Peyer's patch (tissue), 4 donors: ENCODE measurements at regions not wholly inside any gene's neighbourhood (a gene's known extent, or its start where the extent isn't known, plus 50 kb on each side); places are given as distances from the start of the nearest gene placed in this dataset.
"Not testable (repeated sequence)": the region's sequence is repeated elsewhere in the genome, so short reads cannot be mapped to it uniquely, and the experiment has no call there.

Experiments used
- DNase-seq, 3 donors: peaks; one replicate each; pipeline ENCODE4 v3.0.0-alpha.2; 2017 to 2019
- H3K27ac ChIP-seq, 4 donors: fragments of 200-600 bp; sonication (generic); one replicate each; pipeline ENCODE4 v1.5.1; 2016 to 2019
- H3K27me3 ChIP-seq, 2 donors: fragments of 200-600 bp; sonication (generic); one replicate each; pipeline ENCODE4 v1.5.1; 2019
- H3K36me3 ChIP-seq, 3 donors: fragments of 200-600 bp; sonication (generic); one replicate each; pipeline ENCODE4 v1.5.1; 2016 to 2019
- H3K4me1 ChIP-seq, 4 donors: fragments of 200-600 bp; sonication (generic); one replicate each; pipeline ENCODE4 v1.5.1; 2016 to 2019
- H3K4me3 ChIP-seq, 4 donors: fragments of 200-600 bp; sonication (generic); 1 replicate in 3 of 4; 2 replicates in 1 of 4; pipeline ENCODE4 v1.5.1; 2016 to 2019; ENCODE audit warnings: mild to moderate bottlenecking in 1 of 4
- H3K9me3 ChIP-seq, 4 donors: fragments of 200-600 bp; sonication (generic); one replicate each; pipeline ENCODE4 v1.5.1; 2016 to 2019; ENCODE audit warnings: mild to moderate bottlenecking in 1 of 4
- POLR2A ChIP-seq, 2 donors: fragments of 450-650 bp; IDR thresholded peaks; one replicate each; pipeline ENCODE4 v1.5.1; 2017; ENCODE audit warnings: antibody characterized with exemption in 2 of 2, mild to moderate bottlenecking in 2 of 2, moderate library complexity in 2 of 2
- TF ChIP-seq, protein P1 (sequence below), 6 experiments: fragments of 450-650 bp in 4 of 6; fragments of 200-600 bp in 2 of 6; sonication (generic) in 1 of 6; IDR thresholded peaks; one replicate each; pipeline ENCODE4 v1.5.1; 2017 to 2019; ENCODE audit warnings: antibody characterized with exemption in 6 of 6, mild to moderate bottlenecking in 3 of 6, moderate library complexity in 1 of 6

GRCh38 chr4:138788267-138788790 lies 227.3 kb upstream of the NOCT start:
- TF ChIP-seq, protein P1, sequence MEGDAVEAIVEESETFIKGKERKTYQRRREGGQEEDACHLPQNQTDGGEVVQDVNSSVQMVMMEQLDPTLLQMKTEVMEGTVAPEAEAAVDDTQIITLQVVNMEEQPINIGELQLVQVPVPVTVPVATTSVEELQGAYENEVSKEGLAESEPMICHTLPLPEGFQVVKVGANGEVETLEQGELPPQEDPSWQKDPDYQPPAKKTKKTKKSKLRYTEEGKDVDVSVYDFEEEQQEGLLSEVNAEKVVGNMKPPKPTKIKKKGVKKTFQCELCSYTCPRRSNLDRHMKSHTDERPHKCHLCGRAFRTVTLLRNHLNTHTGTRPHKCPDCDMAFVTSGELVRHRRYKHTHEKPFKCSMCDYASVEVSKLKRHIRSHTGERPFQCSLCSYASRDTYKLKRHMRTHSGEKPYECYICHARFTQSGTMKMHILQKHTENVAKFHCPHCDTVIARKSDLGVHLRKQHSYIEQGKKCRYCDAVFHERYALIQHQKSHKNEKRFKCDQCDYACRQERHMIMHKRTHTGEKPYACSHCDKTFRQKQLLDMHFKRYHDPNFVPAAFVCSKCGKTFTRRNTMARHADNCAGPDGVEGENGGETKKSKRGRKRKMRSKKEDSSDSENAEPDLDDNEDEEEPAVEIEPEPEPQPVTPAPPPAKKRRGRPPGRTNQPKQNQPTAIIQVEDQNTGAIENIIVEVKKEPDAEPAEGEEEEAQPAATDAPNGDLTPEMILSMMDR (IDR thresholded peaks at IDR 0.05) = no peak
- no peak for TF ChIP-seq POLR2A (IDR thresholded peaks at IDR 0.05)
- no peak for DNase-seq
- H3K9me3 ChIP-seq = no peaks in the 10 kb centered on the region
- H3K4me3 ChIP-seq = no peak overlapping the region
- no peaks in the 10 kb centered on the region for H3K36me3 ChIP-seq
- no peak overlapping the region for H3K27ac ChIP-seq
- no peaks in the 10 kb centered on the region for H3K4me1 ChIP-seq
- no peaks in the 10 kb centered on the region for H3K27me3 ChIP-seq

GRCh38 chr4:138779761-138780160 lies 235.8 kb upstream of the NOCT start:
- not testable (repeated sequence) for H3K27ac ChIP-seq, H3K9me3 ChIP-seq, H3K36me3 ChIP-seq, DNase-seq, H3K4me1 ChIP-seq, H3K4me3 ChIP-seq, H3K27me3 ChIP-seq

DNA sequence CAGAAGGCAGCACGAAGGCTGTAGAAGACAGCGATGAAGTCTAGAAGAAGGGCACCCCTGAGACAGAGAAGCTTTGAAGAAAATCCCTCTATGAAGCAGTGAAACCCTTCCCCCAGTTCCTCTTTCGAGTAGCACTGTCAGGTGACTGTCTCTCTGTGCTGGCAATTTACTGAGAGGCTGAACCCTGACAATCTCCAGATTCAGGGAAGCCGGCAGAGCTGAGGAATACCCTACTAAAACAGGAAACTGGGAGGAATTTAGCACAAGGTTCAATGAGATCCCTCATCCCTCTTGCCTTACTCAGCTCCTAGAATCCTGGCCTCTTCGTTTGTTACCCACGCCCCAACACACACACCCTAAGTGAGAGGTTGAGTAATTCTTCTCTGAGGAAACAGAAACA lies 239.7 kb upstream of the NOCT start:
- Histone ChIP-seq H3K9me3 (no peaks in the 10 kb centered on the region), H3K27ac (no peak overlapping the region), H3K36me3 (no peaks in the 10 kb centered on the region), H3K4me1 (no peaks in the 10 kb centered on the region), H3K4me3 (no peak overlapping the region), H3K27me3 (no peaks in the 10 kb centered on the region)
- TF ChIP-seq, protein P1 (IDR thresholded peaks at IDR 0.05) = no peak
- TF ChIP-seq POLR2A (IDR thresholded peaks at IDR 0.05) = no peak
- DNase-seq = no peak

DNA sequence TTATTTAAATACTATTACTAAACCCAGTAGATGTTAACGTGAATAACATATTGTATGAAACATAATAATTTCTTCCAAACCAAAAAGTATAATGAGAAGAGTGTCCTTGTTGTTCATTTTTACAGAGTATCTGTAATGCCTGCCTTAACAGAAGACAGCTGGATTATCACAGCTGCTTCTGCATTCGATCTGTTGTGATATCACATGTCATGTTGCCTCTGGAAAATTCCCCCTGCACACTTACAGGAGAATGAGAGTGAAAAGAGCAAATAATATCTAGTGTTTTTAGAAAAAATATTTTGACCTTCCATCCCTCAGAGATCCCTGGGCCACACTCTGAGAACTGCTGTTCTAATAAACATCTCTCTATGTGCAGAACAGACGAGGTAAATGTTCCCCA lies 240.1 kb upstream of the NOCT start:
- Histone ChIP-seq H3K27me3 (no peaks in the 10 kb centered on the region), H3K4me1 (no peaks in the 10 kb centered on the region), H3K9me3 (no peaks in the 10 kb centered on the region), H3K36me3 (no peaks in the 10 kb centered on the region), H3K27ac (no peak overlapping the region), H3K4me3 (no peak overlapping the region)
- TF ChIP-seq, protein P1 (IDR thresholded peaks at IDR 0.05) = no peak
- no peak for TF ChIP-seq POLR2A (IDR thresholded peaks at IDR 0.05)
- DNase-seq = no peak

DNA sequence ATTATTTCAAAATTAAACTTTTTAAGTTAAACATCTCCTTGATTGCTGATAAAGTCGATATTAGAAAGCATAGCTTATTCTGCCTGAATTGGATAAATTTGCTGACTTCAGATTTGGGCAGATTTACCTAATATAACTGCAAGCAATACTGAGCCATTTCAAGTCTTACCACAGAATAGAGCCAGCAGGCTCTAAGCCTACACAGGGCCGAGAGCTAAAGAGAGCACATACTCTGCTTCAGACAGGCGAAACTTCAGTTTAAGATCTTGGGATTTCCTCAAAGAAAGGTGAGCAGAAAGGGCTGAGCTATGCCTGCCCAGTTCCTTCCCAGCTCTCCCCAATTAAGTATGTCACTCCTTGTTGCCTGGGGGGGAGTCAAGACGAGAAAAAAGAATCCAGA lies 240.6 kb upstream of the NOCT start:
- no peak overlapping the region for H3K27ac ChIP-seq
- H3K4me1 ChIP-seq = no peaks in the 10 kb centered on the region
- H3K27me3 ChIP-seq = no peaks in the 10 kb centered on the region
- no peak for DNase-seq
- TF ChIP-seq, protein P1 (IDR thresholded peaks at IDR 0.05) = no peak
- no peak for TF ChIP-seq POLR2A (IDR thresholded peaks at IDR 0.05)
- no peaks in the 10 kb centered on the region for H3K9me3 ChIP-seq
- H3K4me3 ChIP-seq = no peak overlapping the region
- H3K36me3 ChIP-seq = no peaks in the 10 kb centered on the region

DNA sequence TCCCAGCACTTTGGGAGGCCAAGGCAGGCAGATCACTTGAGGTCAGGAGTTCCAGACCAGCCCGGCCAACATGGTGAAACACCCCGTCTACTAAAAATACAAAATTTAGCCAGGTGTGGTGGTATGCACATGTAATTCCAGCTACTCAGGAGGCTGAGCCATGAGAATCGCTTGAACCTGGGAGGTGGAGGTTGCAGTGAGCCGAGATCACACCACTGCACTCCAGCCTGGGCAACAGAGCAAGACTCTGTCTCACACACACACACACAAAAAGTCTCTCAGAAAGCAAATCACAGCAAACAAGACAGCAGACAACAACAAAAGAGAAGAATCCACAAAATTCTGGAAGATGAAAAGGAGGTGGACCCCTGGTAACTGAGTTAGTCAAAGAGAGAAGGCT lies 241.5 kb upstream of the NOCT start:
- not testable (repeated sequence) for H3K4me3 ChIP-seq, H3K27ac ChIP-seq, DNase-seq, H3K4me1 ChIP-seq, H3K9me3 ChIP-seq, H3K36me3 ChIP-seq, H3K27me3 ChIP-seq

GRCh38 chr4:138773321-138773720 lies 242.3 kb upstream of the NOCT start:
- Histone ChIP-seq H3K27ac (no peak overlapping the region), H3K4me1 (no peaks in the 10 kb centered on the region), H3K27me3 (no peaks in the 10 kb centered on the region), H3K9me3 (no peaks in the 10 kb centered on the region), H3K36me3 (no peaks in the 10 kb centered on the region), H3K4me3 (no peak overlapping the region)
- TF ChIP-seq, protein P1 (IDR thresholded peaks at IDR 0.05) = no peak
- TF ChIP-seq POLR2A (IDR thresholded peaks at IDR 0.05) = no peak
- DNase-seq = no peak
